HG02973 (cell line): ENCODE measurements at regions not wholly inside any gene's neighbourhood (a gene's known extent, or its start where the extent isn't known, plus 50 kb on each side); places are given as distances from the start of the nearest gene placed in this dataset.

Source experiments
- ATAC-seq: cut with Tn5 transposase; IDR thresholded peaks from one replicate; pipeline ENCODE4 v1.9.1; 2021; ENCODE audit warnings: moderate library complexity; ENCODE audit not compliant: unreplicated experiment

- ATAC-seq: no peak
Measured at GRCh38 chr2:21469158-21469557, 345.4 kb downstream of the TDRD15 start.

- ATAC-seq: no peak
Measured at GRCh38 chr2:21469564-21469963, 345.8 kb downstream of the TDRD15 start.

GRCh38 chr2:21480162-21480561 is 356.4 kb downstream of the TDRD15 start:
- ATAC-seq: no peak

- ATAC-seq: no peak
Measured at GRCh38 chr2:21484643-21485042, 360.9 kb downstream of the TDRD15 start.

GRCh38 chr2:21486445-21486844 is 362.7 kb downstream of the TDRD15 start:
- ATAC-seq: no peak

- ATAC-seq: no peak
Measured at GRCh38 chr2:21489080-21489479, 365.3 kb downstream of the TDRD15 start.

- no peak for ATAC-seq
Measured at GRCh38 chr2:21498016-21498415, 374.2 kb downstream of the TDRD15 start.

GRCh38 chr2:21500401-21500945 is 376.7 kb downstream of the TDRD15 start:
- ATAC-seq: no peak

- ATAC-seq: no peak
Measured at GRCh38 chr2:21501376-21502027, 377.7 kb downstream of the TDRD15 start.

GRCh38 chr2:21515903-21516302 is 392.1 kb downstream of the TDRD15 start:
- no peak for ATAC-seq

GRCh38 chr2:21519412-21519811 is 395.6 kb downstream of the TDRD15 start:
- no peak for ATAC-seq

- ATAC-seq: no peak
Measured at GRCh38 chr2:21519821-21520220, 396.1 kb downstream of the TDRD15 start.

- ATAC-seq: no peak
Measured at GRCh38 chr2:21535826-21536225, 412.1 kb downstream of the TDRD15 start.

GRCh38 chr2:21539685-21540084 is 415.9 kb downstream of the TDRD15 start:
- ATAC-seq: no peak

GRCh38 chr2:21543630-21544029 is 419.9 kb downstream of the TDRD15 start:
- no peak for ATAC-seq

- no peak for ATAC-seq
Measured at GRCh38 chr2:21544392-21544791, 420.6 kb downstream of the TDRD15 start.

GRCh38 chr2:21552981-21553380 is 429.2 kb downstream of the TDRD15 start:
- no peak for ATAC-seq

GRCh38 chr2:21559351-21559750 is 435.6 kb downstream of the TDRD15 start:
- no peak for ATAC-seq

GRCh38 chr2:21561965-21562364 is 438.2 kb downstream of the TDRD15 start:
- no peak for ATAC-seq

GRCh38 chr2:21567395-21567794 is 443.6 kb downstream of the TDRD15 start:
- ATAC-seq: no peak

- no peak for ATAC-seq
Measured at GRCh38 chr2:21571686-21572085, 447.9 kb downstream of the TDRD15 start.

GRCh38 chr2:21580391-21580790 is 456.6 kb downstream of the TDRD15 start:
- no peak for ATAC-seq

- no peak for ATAC-seq
Measured at GRCh38 chr2:21585881-21586280, 462.1 kb downstream of the TDRD15 start.
